HFF-Myc (cell line): ENCODE measurements at regions not wholly inside any gene's neighbourhood (a gene's known extent, or its start where the extent isn't known, plus 50 kb on each side); places are given as distances from the start of the nearest gene placed in this dataset.

Experiments
- DNase-seq: peaks from one replicate; pipeline ENCODE4 v3.0.0-alpha.2; 2011; ENCODE audit warnings: low read depth; ENCODE audit errors: extremely low read depth
- H3K4me3 ChIP-seq: replicated peaks from 2 replicates; pipeline ENCODE4 v1.5.1; 2011; ENCODE audit warnings: low read depth, mild to moderate bottlenecking, control low read depth, low read length
- CTCF ChIP-seq: IDR thresholded peaks from 2 replicates; pipeline ENCODE4 v1.5.1; 2012; ENCODE audit warnings: mild to moderate bottlenecking, low read depth, low read length, control low read depth; ENCODE audit errors: missing control alignments

GRCh38 chr2:176805345-176805744, 407.2 kb upstream of the HNRNPA3 start:
- H3K4me3 ChIP-seq = no peak overlapping the region
- TF ChIP-seq CTCF = no peak
- no peak for DNase-seq

- no peak for DNase-seq
- no peak overlapping the region for H3K4me3 ChIP-seq
- no peak for TF ChIP-seq CTCF
These were observed 400.3 kb upstream of the HNRNPA3 start for GRCh38 chr2:176812246-176812775.

GRCh38 chr2:176813156-176813555, 399.4 kb upstream of the HNRNPA3 start:
- TF ChIP-seq CTCF = no peak
- DNase-seq = no peak
- no peak overlapping the region for H3K4me3 ChIP-seq

- no peak for DNase-seq
These were observed 399.0 kb upstream of the HNRNPA3 start for GRCh38 chr2:176813621-176814049.

GRCh38 chr2:176814274-176814673, 398.3 kb upstream of the HNRNPA3 start:
- no peak for DNase-seq
- H3K4me3 ChIP-seq = no peak overlapping the region
- no peak for TF ChIP-seq CTCF

More at GRCh38 chr2:176813621-176814049, 399.0 kb upstream of the HNRNPA3 start:
- no peak overlapping the region for H3K4me3 ChIP-seq
- no peak for TF ChIP-seq CTCF

- DNase-seq = no peak
- TF ChIP-seq CTCF = peak; percentile 15
- no peak overlapping the region for H3K4me3 ChIP-seq
These were observed 397.7 kb upstream of the HNRNPA3 start for GRCh38 chr2:176814740-176815367.
